A673 (cell line): ENCODE measurements at regions not wholly inside any gene's neighbourhood (a gene's known extent, or its start where the extent isn't known, plus 50 kb on each side); places are given as distances from the start of the nearest gene placed in this dataset.

ENCODE experiments used
- CTCF ChIP-seq: fragments of 300-800, 200-600 bp; sonication (generic); conservative IDR thresholded peaks from 2 replicates; pipeline ENCODE4 v1.5.1; 2017; ENCODE audit warnings: low read depth, mild to moderate bottlenecking, antibody characterized with exemption, low read length, moderate library complexity, mixed read lengths
- EZH2 ChIP-seq: fragments of 200-600 bp; sonication (generic); IDR thresholded peaks from 2 replicates; pipeline ENCODE4 v1.6.1; 2017; ENCODE audit warnings: borderline replicate concordance, low read depth, mild to moderate bottlenecking, mixed read lengths, antibody characterized with exemption, low read length; ENCODE audit not compliant: poor library complexity, severe bottlenecking

GRCh38 chrX:145178268-145178667, 69.0 kb upstream of the SPANXN1 start:
- TF ChIP-seq CTCF (peak; percentile 39), EZH2 (no peak)
